T-cell (primary cell): ENCODE measurements at regions not wholly inside any gene's neighbourhood (a gene's known extent, or its start where the extent isn't known, plus 50 kb on each side); places are given as distances from the start of the nearest gene placed in this dataset.

Source experiments
- ATAC-seq, 4 experiments: fragments of 200-7000 bp in 3 of 4; fragments of 150-1000 bp in 1 of 4; cut with Tn5 transposase; replicated peaks in 1 of 4; 1 replicate in 3 of 4; 2 replicates in 1 of 4; pipeline ENCODE4 v1.10.0; 2021; ENCODE audit warnings: moderate library complexity in 3 of 4, mild to moderate bottlenecking in 2 of 4, moderate number of reproducible peaks in 1 of 4
- CTCF ChIA-PET, 2 donors: fragments of 300-600 bp; sonication (Branson Sonifier 250); formaldehyde crosslinking; loops; one replicate each; lab custom pipeline; 2022; ENCODE audit warnings: antibody characterized with exemption in 2 of 2; lab: Charles Lee
- POLR2A ChIA-PET, 2 donors: fragments of 300-600 bp; sonication (Branson Sonifier 250); formaldehyde crosslinking; loops; one replicate each; lab custom pipeline; 2022; ENCODE audit warnings: antibody characterized with exemption in 2 of 2; lab: Charles Lee
- DNase-seq, 35 experiments: peaks; one replicate each; pipeline versions ENCODE4 v3.0.0 to v3.0.0-alpha.2; 2013 to 2023
- H3K27ac ChIP-seq: one replicate; pipeline ENCODE4 v1.5.1; 2013; ENCODE audit warnings: low read length
- H3K27me3 ChIP-seq, 2 experiments: replicated peaks in 1 of 2; 1 replicate in 1 of 2; 2 replicates in 1 of 2; pipeline versions ENCODE4 v1.6.1 to v1.7.0; 2013; ENCODE audit warnings: low read length in 1 of 2, mixed read lengths in 1 of 2; ENCODE audit not compliant: control insufficient read depth in 2 of 2, insufficient read depth in 2 of 2; ENCODE audit errors: extremely low read depth in 1 of 2
- H3K36me3 ChIP-seq, 2 donors: 1 replicate in 1 of 2; 2 replicates in 1 of 2; pipeline versions ENCODE4 v1.6.1 to v1.7.0; 2013; ENCODE audit warnings: low read length in 1 of 2; ENCODE audit not compliant: control insufficient read depth in 2 of 2, insufficient read depth in 1 of 2; ENCODE audit errors: extremely low read depth in 1 of 2
- H3K4me1 ChIP-seq, 2 experiments: 1 replicate in 1 of 2; 2 replicates in 1 of 2; pipeline versions ENCODE4 v1.6.1 to v1.7.0; 2013; ENCODE audit warnings: low read length in 2 of 2, mixed read lengths in 1 of 2; ENCODE audit not compliant: insufficient read depth in 2 of 2, control insufficient read depth in 1 of 2; ENCODE audit errors: extremely low read depth in 1 of 2
- H3K4me3 ChIP-seq, 2 donors: 1 replicate in 1 of 2; 2 replicates in 1 of 2; pipeline versions ENCODE4 v1.5.1 to v1.7.0; 2013; ENCODE audit warnings: mild to moderate bottlenecking in 2 of 2, low read length in 1 of 2, moderate library complexity in 1 of 2; ENCODE audit not compliant: control insufficient read depth in 1 of 2; ENCODE audit errors: extremely low read depth in 1 of 2
- H3K9me3 ChIP-seq: 2 replicates; pipeline ENCODE4 v1.7.0; 2013
- H3K27ac Mint-ChIP-seq, 2 donors: one replicate each; pipeline ENCODE4 v1.8.0; 2020 to 2021; ENCODE audit warnings: mild to moderate bottlenecking in 2 of 2, mixed read lengths in 2 of 2
- H3K27me3 Mint-ChIP-seq, 2 donors: one replicate each; pipeline ENCODE4 v1.8.0; 2021 to 2022; ENCODE audit warnings: mixed read lengths in 2 of 2
- H3K36me3 Mint-ChIP-seq: one replicate; pipeline ENCODE4 v1.8.0; 2021; ENCODE audit warnings: mixed read lengths
- H3K4me1 Mint-ChIP-seq, 3 donors: one replicate each; pipeline ENCODE4 v1.8.0; 2020 to 2022; ENCODE audit warnings: mixed read lengths in 3 of 3, mild to moderate bottlenecking in 1 of 3
- H3K4me3 Mint-ChIP-seq, 3 donors: one replicate each; pipeline ENCODE4 v1.8.0; 2020 to 2022; ENCODE audit warnings: mild to moderate bottlenecking in 3 of 3, mixed read lengths in 3 of 3, moderate library complexity in 3 of 3
- H3K9me3 Mint-ChIP-seq, 3 donors: one replicate each; pipeline ENCODE4 v1.8.0; 2020 to 2022; ENCODE audit warnings: mixed read lengths in 3 of 3
- WGBS: methylation state at CpG from one replicate; pipeline ENCODE4 v1.1.5; 2013; ENCODE audit warnings: missing lambda C conversion rate; ENCODE audit not compliant: insufficient coverage; 5-methylcytosine and 5-hydroxymethylcytosine counted together

DNA sequence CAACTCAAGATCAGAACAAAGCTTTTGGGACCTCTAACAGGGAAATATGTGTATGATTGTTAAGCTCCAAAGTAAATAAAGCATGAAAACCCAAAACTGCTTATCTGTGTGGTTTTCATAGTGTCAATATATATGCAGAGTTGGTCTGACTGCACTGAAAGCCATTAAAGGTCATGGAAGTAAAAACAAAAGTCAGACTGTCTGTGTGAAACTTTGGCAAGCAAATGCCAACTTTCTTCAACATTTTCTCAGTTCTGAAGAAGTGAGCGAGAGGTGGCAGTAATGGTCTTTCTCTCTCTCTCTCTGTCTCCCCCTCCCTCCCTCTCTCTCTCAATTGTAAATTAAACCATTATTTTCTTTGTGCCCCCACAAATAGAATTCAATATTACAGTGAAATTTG, 100.1 kb upstream of the S1PR1 start:
- Mint-ChIP-seq H3K27ac (peak overlapping the region; percentile 87 to 88), H3K4me1 (peaks cover 59 to 66% (median 64%) of the 10 kb centered on the region in 3 donors), H3K36me3 (no peaks in the 10 kb centered on the region), H3K9me3 (no peaks in the 10 kb centered on the region), H3K4me3 (peak overlapping the region in 2 of 3 donors; percentile 44 to 47), H3K27me3 (no peaks in the 10 kb centered on the region)
- WGBS = no CpG with 5 or more reads among the region's 1 CpG
- H3K9me3 ChIP-seq = no peaks in the 10 kb centered on the region
- POLR2A ChIA-PET = interaction anchor here (0.6 to 1.2 kb wide), 5 partner anchors 98 to 1273 kb away, joined by 3 read pairs; no protein-coding TSS in a partner anchor
- CTCF ChIA-PET = interaction anchor here (0.6 to 2.3 kb wide), 20 partner anchors 9 to 227 kb away, joined by 3 to 12 read pairs (median 3); no protein-coding TSS in a partner anchor
- H3K4me1 ChIP-seq = peaks cover 16 to 38% of the 10 kb centered on the region in 2 experiments
- H3K27me3 ChIP-seq = no peaks in the 10 kb centered on the region
- H3K36me3 ChIP-seq = no peaks in the 10 kb centered on the region
- ATAC-seq (peak; percentile 69 to 83 (median 74)), DNase-seq (peak in 7 of 35 experiments; percentile 6 to 72 (median 13))
- H3K27ac ChIP-seq = peak overlapping the region; percentile 43
- no peak overlapping the region for H3K4me3 ChIP-seq

DNA sequence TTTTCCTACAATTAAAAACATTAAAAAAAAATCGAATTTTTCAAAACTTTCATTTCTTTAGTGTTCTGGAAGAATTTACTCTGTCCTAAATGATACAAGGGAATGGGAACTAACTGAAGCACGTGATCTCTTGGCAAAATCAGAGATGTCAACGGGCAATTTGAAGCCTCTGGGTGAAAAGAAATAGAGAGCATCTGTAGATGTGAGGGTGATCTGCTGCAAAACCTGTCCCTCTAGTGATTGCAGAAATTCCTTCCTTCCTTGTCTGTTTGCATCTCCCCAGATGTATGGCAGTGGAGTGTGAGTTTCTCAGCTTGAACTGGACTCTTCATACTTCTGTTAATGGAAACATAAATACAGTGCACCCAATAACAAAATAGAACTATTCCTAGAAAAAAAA, 100.5 kb upstream of the S1PR1 start:
- Histone ChIP-seq H3K9me3 (no peaks in the 10 kb centered on the region), H3K36me3 (no peaks in the 10 kb centered on the region), H3K27me3 (no peaks in the 10 kb centered on the region), H3K4me3 (no peak overlapping the region), H3K4me1 (peaks cover 16 to 43% of the 10 kb centered on the region in 2 experiments), H3K27ac (peak overlapping the region; percentile 43)
- CTCF ChIA-PET = interaction anchor here (0.6 to 2.3 kb wide), 17 partner anchors 9 to 222 kb away, joined by 3 to 12 read pairs (median 3); no protein-coding TSS in a partner anchor
- POLR2A ChIA-PET = interaction anchor here in 1 of 2 donors (0.5 to 1.2 kb wide), 3 partner anchors 104 to 225 kb away, joined by 3 read pairs; no protein-coding TSS in a partner anchor
- H3K27me3 Mint-ChIP-seq = no peaks in the 10 kb centered on the region
- no peak for DNase-seq
- peaks cover 63 to 71% (median 69%) of the 10 kb centered on the region in 3 donors for H3K4me1 Mint-ChIP-seq
- H3K4me3 Mint-ChIP-seq = peak overlapping the region in 1 of 3 donors; percentile 47
- peak overlapping the region; percentile 87 to 88 for H3K27ac Mint-ChIP-seq
- no CpG with 5 or more reads among the region's 3 CpGs for WGBS
- no peaks in the 10 kb centered on the region for H3K9me3 Mint-ChIP-seq
- ATAC-seq = peak in 2 of 4 experiments; percentile 12 to 38
- no peaks in the 10 kb centered on the region for H3K36me3 Mint-ChIP-seq

GRCh38 chr1:101135526-101135925, 101.3 kb upstream of the S1PR1 start:
- Mint-ChIP-seq H3K27me3 (no peaks in the 10 kb centered on the region), H3K4me3 (no peak overlapping the region), H3K27ac (peak overlapping the region; percentile 78 to 88), H3K36me3 (no peaks in the 10 kb centered on the region), H3K9me3 (no peaks in the 10 kb centered on the region), H3K4me1 (peaks cover 71 to 78% (median 77%) of the 10 kb centered on the region in 3 donors)
- ChIA-PET CTCF (interaction anchor here (1.0 to 1.9 kb wide), 5 partner anchors 8 to 161 kb away, joined by 3 to 7 read pairs (median 3); no protein-coding TSS in a partner anchor), POLR2A (interaction anchor here (1.0 to 1.2 kb wide), 2 partner anchors 105 to 112 kb away, joined by 3 read pairs; no protein-coding TSS in a partner anchor)
- Histone ChIP-seq H3K4me3 (no peak overlapping the region), H3K9me3 (no peaks in the 10 kb centered on the region), H3K4me1 (peaks cover 16 to 49% of the 10 kb centered on the region in 2 experiments), H3K36me3 (no peaks in the 10 kb centered on the region), H3K27me3 (no peaks in the 10 kb centered on the region), H3K27ac (peak overlapping the region; percentile 22)
- DNase-seq = no peak
- no peak for ATAC-seq
- no CpG with 5 or more reads among the region's 2 CpGs for WGBS

GRCh38 chr1:101131239-101131843, 105.5 kb upstream of the S1PR1 start:
- Mint-ChIP-seq H3K27ac (peak overlapping the region; percentile 69 to 86), H3K9me3 (no peaks in the 10 kb centered on the region), H3K4me1 (peaks cover 69 to 79% (median 76%) of the 10 kb centered on the region in 3 donors), H3K27me3 (no peaks in the 10 kb centered on the region), H3K4me3 (peak overlapping the region in 1 of 3 donors; percentile 26), H3K36me3 (no peaks in the 10 kb centered on the region)
- DNase-seq (no peak), ATAC-seq (no peak)
- CTCF ChIA-PET = interaction anchor here (0.6 to 1.4 kb wide), 4 partner anchors 10 to 71 kb away, joined by 3 to 5 read pairs (median 3); no protein-coding TSS in a partner anchor
- Histone ChIP-seq H3K9me3 (no peaks in the 10 kb centered on the region), H3K4me1 (peaks cover 23 to 61% of the 10 kb centered on the region in 2 experiments), H3K27ac (no peak overlapping the region), H3K27me3 (no peaks in the 10 kb centered on the region), H3K4me3 (no peak overlapping the region), H3K36me3 (no peaks in the 10 kb centered on the region)
- POLR2A ChIA-PET = no interaction called here
- WGBS = 100% methylated on average over 1 of the region's 1 CpG

GRCh38 chr1:101130673-101131072, 105.1 kb upstream of the DPH5 start:
- Histone ChIP-seq H3K27ac (no peak overlapping the region), H3K36me3 (no peaks in the 10 kb centered on the region), H3K27me3 (no peaks in the 10 kb centered on the region), H3K4me3 (no peak overlapping the region), H3K4me1 (peaks cover 21 to 57% of the 10 kb centered on the region in 2 experiments), H3K9me3 (no peaks in the 10 kb centered on the region)
- Mint-ChIP-seq H3K4me3 (peak overlapping the region in 1 of 3 donors; percentile 26), H3K4me1 (peaks cover 63 to 72% (median 69%) of the 10 kb centered on the region in 3 donors), H3K36me3 (no peaks in the 10 kb centered on the region), H3K27me3 (no peaks in the 10 kb centered on the region), H3K27ac (peak overlapping the region; percentile 69 to 86), H3K9me3 (no peaks in the 10 kb centered on the region)
- 94% methylated on average over 6 of the region's 6 CpGs for WGBS
- ChIA-PET POLR2A (interaction anchor here in 1 of 2 donors (0.5 to 0.8 kb wide), 2 partner anchors 9 to 79 kb away, joined by 3 read pairs; no protein-coding TSS in a partner anchor), CTCF (interaction anchor here (0.6 to 1.4 kb wide), 7 partner anchors 9 to 158 kb away, joined by 3 to 5 read pairs (median 3); no protein-coding TSS in a partner anchor)
- no peak for ATAC-seq
- no peak for DNase-seq

DNA sequence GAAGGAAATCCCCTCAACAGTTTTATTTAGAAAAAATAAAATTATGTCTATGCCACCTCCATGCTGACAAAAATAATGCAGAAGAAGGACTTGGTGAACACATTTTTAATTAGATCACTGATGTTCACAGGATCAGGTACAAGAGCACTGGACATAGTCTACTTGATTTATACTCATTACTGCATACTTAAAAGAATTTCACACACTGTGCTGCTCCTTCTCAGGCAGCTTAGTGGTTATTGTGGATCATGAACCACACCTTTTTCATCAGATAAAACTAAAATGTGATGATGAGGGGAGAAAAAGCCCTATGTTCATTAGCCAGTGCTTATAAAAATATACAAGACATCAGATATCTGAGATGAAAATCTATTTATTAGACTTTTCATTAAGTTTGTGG, 103.3 kb upstream of the DPH5 start:
- Mint-ChIP-seq H3K27me3 (no peaks in the 10 kb centered on the region), H3K36me3 (no peaks in the 10 kb centered on the region), H3K4me3 (peak overlapping the region in 2 of 3 donors; percentile 51 to 73), H3K9me3 (no peaks in the 10 kb centered on the region), H3K4me1 (peaks cover 60 to 73% (median 71%) of the 10 kb centered on the region in 3 donors), H3K27ac (peak overlapping the region; percentile 95 to 97)
- Histone ChIP-seq H3K27me3 (no peaks in the 10 kb centered on the region), H3K27ac (peak overlapping the region; percentile 74), H3K9me3 (no peaks in the 10 kb centered on the region), H3K36me3 (no peaks in the 10 kb centered on the region), H3K4me3 (no peak overlapping the region), H3K4me1 (peaks cover 15 to 50% of the 10 kb centered on the region in 2 experiments)
- ATAC-seq (peak; percentile 14 to 45 (median 30)), DNase-seq (peak in 1 of 35 experiments; percentile 52)
- ChIA-PET CTCF (interaction anchor here (0.8 to 1.8 kb wide), 6 partner anchors 106 to 181 kb away, joined by 3 to 6 read pairs (median 4); no protein-coding TSS in a partner anchor), POLR2A (interaction anchor here in 1 of 2 donors (0.5 to 0.8 kb wide), 3 partner anchors 13 to 162 kb away, joined by 3 to 10 read pairs (median 3); no protein-coding TSS in a partner anchor)
